Mesendoderm (in vitro differentiated cells): ENCODE measurements at regions not wholly inside any gene's neighbourhood (a gene's known extent, or its start where the extent isn't known, plus 50 kb on each side); places are given as distances from the start of the nearest gene placed in this dataset.

Experiments used
- DNase-seq: peaks from one replicate; pipeline ENCODE4 v3.0.0; 2013
- H2AK5ac ChIP-seq: 2 replicates; pipeline ENCODE4 v1.6.1; 2013; ENCODE audit warnings: low read length, inconsistent platforms
- H2BK120ac ChIP-seq: 2 replicates; pipeline ENCODE4 v1.6.1; 2013; ENCODE audit warnings: low read depth, mild to moderate bottlenecking, low read length, moderate library complexity, mixed read lengths
- H2BK15ac ChIP-seq: replicated peaks from 2 replicates; pipeline ENCODE4 v1.6.1; 2013; ENCODE audit warnings: low read depth, mild to moderate bottlenecking, moderate library complexity
- H2BK5ac ChIP-seq: 2 replicates; pipeline ENCODE4 v1.6.1; 2013; ENCODE audit warnings: low read length, inconsistent platforms
- H3K18ac ChIP-seq: 2 replicates; pipeline ENCODE4 v1.6.1; 2013; ENCODE audit warnings: mild to moderate bottlenecking, low read length, mixed read lengths
- H3K23ac ChIP-seq: one replicate; pipeline ENCODE4 v1.6.1; 2013; ENCODE audit warnings: low read length
- H3K27ac ChIP-seq: 2 replicates; pipeline ENCODE4 v1.5.1; 2013; ENCODE audit warnings: low read depth, mild to moderate bottlenecking, inconsistent platforms, low read length, moderate library complexity
- H3K27me3 ChIP-seq: 2 replicates; pipeline ENCODE4 v1.6.1; 2013; ENCODE audit warnings: low read length, control low read depth, mild to moderate bottlenecking, inconsistent platforms; ENCODE audit not compliant: insufficient read depth, poor library complexity
- H3K36me3 ChIP-seq: 2 replicates; pipeline ENCODE4 v1.6.1; 2013; ENCODE audit warnings: low read length, inconsistent platforms; ENCODE audit not compliant: control insufficient read depth, insufficient read depth
- H3K4ac ChIP-seq: one replicate; pipeline ENCODE4 v1.6.1; 2013; ENCODE audit warnings: low read depth, mild to moderate bottlenecking, low read length, moderate library complexity
- H3K4me1 ChIP-seq: 2 replicates; pipeline ENCODE4 v1.6.1; 2013; ENCODE audit warnings: low read depth, low read length, inconsistent platforms; ENCODE audit not compliant: control insufficient read depth
- H3K4me2 ChIP-seq: 2 replicates; pipeline ENCODE4 v1.6.1; 2013; ENCODE audit warnings: low read length
- H3K4me3 ChIP-seq: 2 replicates; pipeline ENCODE4 v1.5.1; 2013; ENCODE audit warnings: mild to moderate bottlenecking, low read length
- H3K56ac ChIP-seq: one replicate; pipeline ENCODE4 v1.6.1; 2013; ENCODE audit warnings: low read length
- H3K79me1 ChIP-seq: 2 replicates; pipeline ENCODE4 v1.6.1; 2013; ENCODE audit warnings: low read length, inconsistent platforms
- H3K79me2 ChIP-seq: 2 replicates; pipeline ENCODE4 v1.6.1; 2013; ENCODE audit warnings: mild to moderate bottlenecking, low read length; ENCODE audit not compliant: control insufficient read depth, insufficient read depth
- H3K9ac ChIP-seq: 2 replicates; pipeline ENCODE4 v1.6.1; 2013; ENCODE audit warnings: low read length, inconsistent platforms
- H4K5ac ChIP-seq: one replicate; pipeline ENCODE4 v1.6.1; 2013; ENCODE audit warnings: low read length
- H4K8ac ChIP-seq: one replicate; pipeline ENCODE4 v1.6.1; 2013; ENCODE audit warnings: low read depth, mild to moderate bottlenecking, control low read depth, low read length, moderate library complexity
- WGBS: extraction: QIAGEN DNeasy Blood & Tissue Kit; methylation state at CpG from one replicate; pipeline ENCODE4 v1.1.7; 2013; ENCODE audit warnings: low lambda C conversion rate, missing lambda C conversion rate; ENCODE audit not compliant: insufficient coverage; ENCODE audit errors: extremely low coverage; 5-methylcytosine and 5-hydroxymethylcytosine counted together

DNA sequence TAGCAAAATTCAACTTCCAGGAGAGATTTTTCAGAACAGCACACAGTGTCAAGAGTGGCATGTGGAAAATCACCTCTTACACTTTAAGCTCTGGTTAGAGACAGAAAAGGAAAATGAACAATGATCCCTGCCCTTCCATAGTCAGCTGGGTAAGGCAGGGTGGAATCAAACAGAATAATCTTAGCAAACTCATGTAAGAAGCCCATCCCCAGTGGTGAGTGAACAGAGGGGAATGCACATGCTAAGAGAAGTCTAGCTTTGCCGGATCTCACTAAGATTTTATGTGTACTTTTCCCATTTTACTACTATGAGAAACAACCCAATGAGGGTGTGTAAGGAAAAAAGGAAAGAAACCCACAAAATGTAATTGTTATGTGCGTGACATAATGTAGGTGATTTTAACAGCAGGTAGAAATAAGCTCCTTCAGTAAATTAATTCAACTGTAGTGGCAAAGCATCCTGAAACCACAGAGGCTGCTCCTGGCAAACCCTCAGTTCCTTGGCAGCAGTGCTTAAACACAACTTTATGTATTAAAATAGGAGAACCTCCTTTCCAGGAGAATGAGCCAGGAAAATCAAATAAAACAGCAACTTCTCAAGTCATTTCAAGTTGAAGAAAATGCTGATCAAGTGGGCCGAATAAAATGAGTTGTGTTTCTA is 366.0 kb upstream of the TRPC7 start:
- no peaks in the 10 kb centered on the region for H3K79me2 ChIP-seq
- H4K5ac ChIP-seq = no peak overlapping the region
- H3K79me1 ChIP-seq = no peaks in the 10 kb centered on the region
- no peaks in the 10 kb centered on the region for H3K4me1 ChIP-seq
- H3K23ac ChIP-seq = no peak overlapping the region
- no peak overlapping the region for H3K27ac ChIP-seq
- H3K4me2 ChIP-seq = no peak overlapping the region
- H3K4me3 ChIP-seq = no peak overlapping the region
- no peak overlapping the region for H3K9ac ChIP-seq
- no CpG with 5 or more reads among the region's 3 CpGs for WGBS
- peak overlapping the region; percentile 68 for H3K18ac ChIP-seq
- no peaks in the 10 kb centered on the region for H3K36me3 ChIP-seq
- H2BK5ac ChIP-seq = no peak overlapping the region
- H4K8ac ChIP-seq = no peak overlapping the region
- H3K4ac ChIP-seq = no peak overlapping the region
- H2BK15ac ChIP-seq = peak overlapping the region; percentile 19
- no peak for DNase-seq
- H3K27me3 ChIP-seq = no peaks in the 10 kb centered on the region
- no peak overlapping the region for H2BK120ac ChIP-seq
- peak overlapping the region; percentile 51 for H3K56ac ChIP-seq
- no peak overlapping the region for H2AK5ac ChIP-seq

DNA sequence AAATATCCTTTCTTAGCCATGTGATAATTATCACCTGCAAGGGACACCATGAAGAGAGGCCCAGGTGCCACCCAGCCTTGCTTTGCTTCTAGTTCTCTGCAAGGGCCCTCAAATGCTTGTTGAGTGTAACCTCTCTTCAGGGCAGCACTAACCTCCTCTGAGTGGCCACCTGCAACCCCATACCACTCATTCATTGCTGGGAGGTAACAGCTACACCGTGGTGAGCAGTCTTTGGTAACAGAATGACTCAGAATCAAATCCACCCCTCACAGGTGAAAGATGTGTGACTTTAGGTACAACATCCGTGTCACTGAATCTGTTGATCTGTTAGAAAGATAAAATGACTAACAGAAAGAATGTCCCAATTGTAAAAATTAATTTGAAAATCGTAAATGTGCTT is 365.1 kb upstream of the TRPC7 start:
- no peak overlapping the region for H4K8ac ChIP-seq
- H2BK15ac ChIP-seq = no peak overlapping the region
- no peak overlapping the region for H2BK5ac ChIP-seq
- no CpG with 5 or more reads among the region's 3 CpGs for WGBS
- no peak overlapping the region for H3K9ac ChIP-seq
- H3K23ac ChIP-seq = no peak overlapping the region
- no peak overlapping the region for H4K5ac ChIP-seq
- no peaks in the 10 kb centered on the region for H3K79me2 ChIP-seq
- H3K18ac ChIP-seq = no peak overlapping the region
- no peak overlapping the region for H3K4me2 ChIP-seq
- DNase-seq = no peak
- H2BK120ac ChIP-seq = no peak overlapping the region
- H3K4me3 ChIP-seq = no peak overlapping the region
- peak overlapping the region; percentile 29 for H2AK5ac ChIP-seq
- no peaks in the 10 kb centered on the region for H3K27me3 ChIP-seq
- no peak overlapping the region for H3K27ac ChIP-seq
- peak overlapping the region; percentile 10 for H3K56ac ChIP-seq
- H3K4me1 ChIP-seq = no peaks in the 10 kb centered on the region
- no peaks in the 10 kb centered on the region for H3K79me1 ChIP-seq
- H3K4ac ChIP-seq = no peak overlapping the region
- no peaks in the 10 kb centered on the region for H3K36me3 ChIP-seq

DNA sequence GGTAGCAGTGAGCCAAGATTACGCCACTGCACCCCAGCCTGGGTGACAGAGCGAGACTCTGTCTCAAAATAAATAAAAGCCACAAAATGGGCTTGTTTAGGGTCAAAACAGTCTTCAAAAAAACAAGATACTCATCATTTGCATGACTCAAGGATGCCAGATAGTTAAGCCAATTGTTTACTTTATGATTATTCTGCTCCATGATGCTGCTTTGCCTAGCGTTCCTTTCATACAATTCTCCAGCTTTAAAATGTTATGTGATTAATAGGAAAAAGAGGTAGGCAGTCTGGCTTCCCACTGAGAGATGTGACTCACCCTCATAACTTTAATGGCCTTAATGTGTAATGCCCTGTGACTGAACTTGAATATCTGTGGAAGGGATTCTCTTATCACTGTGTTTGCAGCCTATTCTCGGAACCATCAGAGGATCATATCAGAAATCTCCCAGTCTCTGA is 364.6 kb upstream of the TRPC7 start:
- H3K4ac ChIP-seq = no peak overlapping the region
- H3K79me1 ChIP-seq = no peaks in the 10 kb centered on the region
- H3K36me3 ChIP-seq = no peaks in the 10 kb centered on the region
- no peak overlapping the region for H4K8ac ChIP-seq
- H3K27ac ChIP-seq = no peak overlapping the region
- H3K4me2 ChIP-seq = no peak overlapping the region
- no peak overlapping the region for H3K9ac ChIP-seq
- H3K4me1 ChIP-seq = no peaks in the 10 kb centered on the region
- H3K79me2 ChIP-seq = no peaks in the 10 kb centered on the region
- no peak overlapping the region for H3K18ac ChIP-seq
- H2BK5ac ChIP-seq = no peak overlapping the region
- no CpG with 5 or more reads among the region's 4 CpGs for WGBS
- no peak overlapping the region for H2AK5ac ChIP-seq
- no peak overlapping the region for H3K4me3 ChIP-seq
- no peak for DNase-seq
- H3K23ac ChIP-seq = no peak overlapping the region
- no peak overlapping the region for H2BK120ac ChIP-seq
- no peak overlapping the region for H2BK15ac ChIP-seq
- H3K27me3 ChIP-seq = no peaks in the 10 kb centered on the region
- H4K5ac ChIP-seq = no peak overlapping the region
- no peak overlapping the region for H3K56ac ChIP-seq

DNA sequence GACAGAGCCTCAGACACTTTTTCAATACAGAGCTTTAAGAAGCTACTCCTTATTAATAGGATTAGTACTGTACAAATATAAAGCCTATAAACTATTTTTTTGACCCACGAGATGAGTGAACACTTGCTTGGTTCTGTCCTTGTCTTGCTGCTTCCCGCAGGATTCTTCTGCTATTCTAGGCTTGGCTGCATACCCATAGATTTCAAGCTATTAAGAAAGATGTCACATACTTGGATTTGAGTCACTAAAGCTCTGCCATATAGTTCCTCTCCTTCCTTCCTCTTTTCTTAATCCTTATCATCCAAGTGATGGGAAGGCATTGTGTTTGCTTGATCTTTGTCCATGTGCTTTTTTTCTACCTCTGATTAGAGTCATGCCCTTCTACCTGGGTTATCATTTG is 361.2 kb upstream of the TRPC7 start:
- no peak overlapping the region for H4K8ac ChIP-seq
- no peaks in the 10 kb centered on the region for H3K36me3 ChIP-seq
- H3K4me2 ChIP-seq = no peak overlapping the region
- H2AK5ac ChIP-seq = no peak overlapping the region
- H3K4me1 ChIP-seq = no peaks in the 10 kb centered on the region
- no peaks in the 10 kb centered on the region for H3K27me3 ChIP-seq
- no peak overlapping the region for H3K27ac ChIP-seq
- H4K5ac ChIP-seq = no peak overlapping the region
- no peak overlapping the region for H2BK15ac ChIP-seq
- H3K79me2 ChIP-seq = no peaks in the 10 kb centered on the region
- no CpG with 5 or more reads among the region's 2 CpGs for WGBS
- H2BK5ac ChIP-seq = no peak overlapping the region
- no peak overlapping the region for H2BK120ac ChIP-seq
- H3K18ac ChIP-seq = no peak overlapping the region
- H3K4ac ChIP-seq = no peak overlapping the region
- H3K23ac ChIP-seq = no peak overlapping the region
- no peaks in the 10 kb centered on the region for H3K79me1 ChIP-seq
- no peak for DNase-seq
- H3K4me3 ChIP-seq = no peak overlapping the region
- H3K56ac ChIP-seq = no peak overlapping the region
- no peak overlapping the region for H3K9ac ChIP-seq

DNA sequence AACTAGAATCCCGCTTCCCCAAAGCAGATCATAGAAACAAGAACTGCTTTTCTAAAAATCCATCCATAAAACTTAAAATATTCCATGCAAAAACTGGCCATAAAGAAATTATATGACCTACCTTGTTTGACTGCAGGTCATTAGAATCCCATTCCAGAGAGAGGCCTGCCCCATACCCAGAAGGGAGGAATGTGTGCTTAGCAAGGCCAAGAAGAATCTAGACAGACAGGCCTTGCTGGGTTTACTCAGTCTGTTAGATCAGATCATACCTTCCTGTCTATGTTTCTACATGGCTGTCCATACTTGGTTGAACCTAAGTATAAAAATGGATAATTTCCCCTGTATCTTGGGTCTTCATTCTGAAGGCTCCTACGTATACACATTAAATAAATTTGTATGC is 358.8 kb upstream of the TRPC7 start:
- Histone ChIP-seq H4K8ac (no peak overlapping the region), H3K27ac (no peak overlapping the region), H3K4me2 (no peak overlapping the region), H3K4ac (no peak overlapping the region), H3K56ac (no peak overlapping the region), H3K27me3 (no peaks in the 10 kb centered on the region), H3K4me1 (no peaks in the 10 kb centered on the region), H3K18ac (peak overlapping the region; percentile 25), H2BK5ac (no peak overlapping the region), H3K23ac (no peak overlapping the region), H3K36me3 (no peaks in the 10 kb centered on the region), H2AK5ac (no peak overlapping the region), H3K79me2 (no peaks in the 10 kb centered on the region), H3K4me3 (no peak overlapping the region), H3K9ac (no peak overlapping the region), H4K5ac (no peak overlapping the region), H2BK15ac (peak overlapping the region; percentile 20), H2BK120ac (no peak overlapping the region), H3K79me1 (no peaks in the 10 kb centered on the region)
- WGBS = no CpG with 5 or more reads among the region's 2 CpGs
- no peak for DNase-seq

DNA sequence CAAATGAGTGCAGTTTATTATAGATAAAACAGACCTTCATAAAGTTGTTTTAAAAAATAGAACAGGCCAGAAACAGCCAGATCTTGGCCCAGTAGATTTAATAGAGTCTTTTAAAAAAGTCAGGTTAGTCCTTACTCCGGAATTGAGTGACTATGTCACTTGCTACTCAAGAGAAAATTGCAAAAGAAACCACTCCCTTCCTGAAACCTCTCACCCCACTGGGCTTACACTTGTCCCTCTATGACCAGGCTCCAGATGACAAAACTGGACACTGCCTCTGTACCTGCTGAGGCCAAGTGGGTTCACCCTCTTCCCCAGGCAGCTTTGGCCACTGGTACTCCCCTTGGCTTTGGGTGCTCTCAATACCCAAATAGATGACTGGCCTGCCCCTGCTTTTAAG is 357.2 kb upstream of the TRPC7 start:
- no CpG with 5 or more reads among the region's 1 CpG for WGBS
- H4K5ac ChIP-seq = no peak overlapping the region
- no peak overlapping the region for H3K56ac ChIP-seq
- H3K36me3 ChIP-seq = no peaks in the 10 kb centered on the region
- no peaks in the 10 kb centered on the region for H3K27me3 ChIP-seq
- DNase-seq = no peak
- H3K27ac ChIP-seq = no peak overlapping the region
- H3K18ac ChIP-seq = no peak overlapping the region
- no peak overlapping the region for H3K4me3 ChIP-seq
- H2BK5ac ChIP-seq = no peak overlapping the region
- H3K79me1 ChIP-seq = no peaks in the 10 kb centered on the region
- H2BK120ac ChIP-seq = no peak overlapping the region
- H3K9ac ChIP-seq = no peak overlapping the region
- H3K23ac ChIP-seq = no peak overlapping the region
- H4K8ac ChIP-seq = no peak overlapping the region
- no peaks in the 10 kb centered on the region for H3K79me2 ChIP-seq
- no peak overlapping the region for H3K4ac ChIP-seq
- H3K4me1 ChIP-seq = no peaks in the 10 kb centered on the region
- no peak overlapping the region for H3K4me2 ChIP-seq
- H2BK15ac ChIP-seq = no peak overlapping the region
- H2AK5ac ChIP-seq = no peak overlapping the region
